Panc1 (cell line): ENCODE measurements at regions not wholly inside any gene's neighbourhood (a gene's known extent, or its start where the extent isn't known, plus 50 kb on each side); places are given as distances from the start of the nearest gene placed in this dataset.

Source experiments
- POLR2AphosphoS5 ChIP-seq: IDR thresholded peaks from 2 replicates; pipeline ENCODE4 v1.6.1; 2012; ENCODE audit warnings: mild to moderate bottlenecking, low read depth, low read length, moderate library complexity
- TCF7L2 ChIP-seq: IDR thresholded peaks from 2 replicates; pipeline ENCODE4 v1.6.1; 2011; ENCODE audit warnings: mild to moderate bottlenecking, low read depth, low read length, inconsistent platforms
- TF ChIP-seq, protein P1 (sequence below): fragments of 450-650 bp; IDR thresholded peaks from 2 replicates; pipeline ENCODE4 v1.5.1; 2017; ENCODE audit warnings: mild to moderate bottlenecking

GRCh38 chr2:78779761-78780160 is 245.7 kb upstream of the REG3G start:
- TF ChIP-seq, protein P1, sequence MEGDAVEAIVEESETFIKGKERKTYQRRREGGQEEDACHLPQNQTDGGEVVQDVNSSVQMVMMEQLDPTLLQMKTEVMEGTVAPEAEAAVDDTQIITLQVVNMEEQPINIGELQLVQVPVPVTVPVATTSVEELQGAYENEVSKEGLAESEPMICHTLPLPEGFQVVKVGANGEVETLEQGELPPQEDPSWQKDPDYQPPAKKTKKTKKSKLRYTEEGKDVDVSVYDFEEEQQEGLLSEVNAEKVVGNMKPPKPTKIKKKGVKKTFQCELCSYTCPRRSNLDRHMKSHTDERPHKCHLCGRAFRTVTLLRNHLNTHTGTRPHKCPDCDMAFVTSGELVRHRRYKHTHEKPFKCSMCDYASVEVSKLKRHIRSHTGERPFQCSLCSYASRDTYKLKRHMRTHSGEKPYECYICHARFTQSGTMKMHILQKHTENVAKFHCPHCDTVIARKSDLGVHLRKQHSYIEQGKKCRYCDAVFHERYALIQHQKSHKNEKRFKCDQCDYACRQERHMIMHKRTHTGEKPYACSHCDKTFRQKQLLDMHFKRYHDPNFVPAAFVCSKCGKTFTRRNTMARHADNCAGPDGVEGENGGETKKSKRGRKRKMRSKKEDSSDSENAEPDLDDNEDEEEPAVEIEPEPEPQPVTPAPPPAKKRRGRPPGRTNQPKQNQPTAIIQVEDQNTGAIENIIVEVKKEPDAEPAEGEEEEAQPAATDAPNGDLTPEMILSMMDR, result no peak
- TF ChIP-seq TCF7L2, result no peak
- no peak for TF ChIP-seq POLR2AphosphoS5
